Suprapubic skin (tissue), 3 donors: ENCODE measurements at regions not wholly inside any gene's neighbourhood (a gene's known extent, or its start where the extent isn't known, plus 50 kb on each side); places are given as distances from the start of the nearest gene placed in this dataset.

ENCODE experiments used
- POLR2AphosphoS5 ChIP-seq, 3 donors: sonication (generic); formaldehyde crosslinking; IDR thresholded peaks; one replicate each; pipeline ENCODE4 v1.6.1; 2017; ENCODE audit warnings: antibody characterized with exemption in 3 of 3
- TF ChIP-seq, protein P1 (sequence below), 2 donors: fragments of 200-600 bp in 1 of 2; fragments of 450-650 bp in 1 of 2; sonication (generic) in 1 of 2; IDR thresholded peaks; one replicate each; pipeline ENCODE4 v1.5.1; 2016 to 2019; ENCODE audit warnings: antibody characterized with exemption in 2 of 2, mild to moderate bottlenecking in 1 of 2, moderate library complexity in 1 of 2

DNA sequence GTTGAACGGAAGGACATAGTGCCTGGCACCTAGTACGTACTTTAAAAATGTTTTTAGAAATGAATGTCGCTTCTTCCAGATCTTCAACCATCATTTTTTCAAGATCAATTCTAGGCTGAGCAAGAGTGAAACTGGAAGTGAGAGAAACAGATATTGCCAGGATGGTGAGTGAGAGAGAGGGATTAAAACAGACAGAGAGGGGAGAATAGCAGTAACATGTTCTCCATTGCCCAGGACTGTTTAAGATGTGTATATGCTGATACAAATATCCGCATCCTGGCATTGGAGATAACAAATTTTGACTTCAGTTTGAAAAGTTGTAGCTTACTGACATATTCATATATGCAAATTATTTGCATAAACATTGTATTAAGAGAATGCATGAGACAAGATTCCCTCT lies 1156.1 kb downstream of the TBL1XR1 start:
- TF ChIP-seq, protein P1, sequence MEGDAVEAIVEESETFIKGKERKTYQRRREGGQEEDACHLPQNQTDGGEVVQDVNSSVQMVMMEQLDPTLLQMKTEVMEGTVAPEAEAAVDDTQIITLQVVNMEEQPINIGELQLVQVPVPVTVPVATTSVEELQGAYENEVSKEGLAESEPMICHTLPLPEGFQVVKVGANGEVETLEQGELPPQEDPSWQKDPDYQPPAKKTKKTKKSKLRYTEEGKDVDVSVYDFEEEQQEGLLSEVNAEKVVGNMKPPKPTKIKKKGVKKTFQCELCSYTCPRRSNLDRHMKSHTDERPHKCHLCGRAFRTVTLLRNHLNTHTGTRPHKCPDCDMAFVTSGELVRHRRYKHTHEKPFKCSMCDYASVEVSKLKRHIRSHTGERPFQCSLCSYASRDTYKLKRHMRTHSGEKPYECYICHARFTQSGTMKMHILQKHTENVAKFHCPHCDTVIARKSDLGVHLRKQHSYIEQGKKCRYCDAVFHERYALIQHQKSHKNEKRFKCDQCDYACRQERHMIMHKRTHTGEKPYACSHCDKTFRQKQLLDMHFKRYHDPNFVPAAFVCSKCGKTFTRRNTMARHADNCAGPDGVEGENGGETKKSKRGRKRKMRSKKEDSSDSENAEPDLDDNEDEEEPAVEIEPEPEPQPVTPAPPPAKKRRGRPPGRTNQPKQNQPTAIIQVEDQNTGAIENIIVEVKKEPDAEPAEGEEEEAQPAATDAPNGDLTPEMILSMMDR (IDR thresholded peaks at IDR 0.05): no peak
- TF ChIP-seq POLR2AphosphoS5 (IDR thresholded peaks at IDR 0.05): no peak
